ENCODE measurements at regions not wholly inside any gene's neighbourhood (a gene's known extent, or its start where the extent isn't known, plus 50 kb on each side); places are given as distances from the start of the nearest gene placed in this dataset.
"Not testable (repeated sequence)": the region's sequence is repeated elsewhere in the genome, so short reads cannot be mapped to it uniquely, and the experiment has no call there.

DNA sequence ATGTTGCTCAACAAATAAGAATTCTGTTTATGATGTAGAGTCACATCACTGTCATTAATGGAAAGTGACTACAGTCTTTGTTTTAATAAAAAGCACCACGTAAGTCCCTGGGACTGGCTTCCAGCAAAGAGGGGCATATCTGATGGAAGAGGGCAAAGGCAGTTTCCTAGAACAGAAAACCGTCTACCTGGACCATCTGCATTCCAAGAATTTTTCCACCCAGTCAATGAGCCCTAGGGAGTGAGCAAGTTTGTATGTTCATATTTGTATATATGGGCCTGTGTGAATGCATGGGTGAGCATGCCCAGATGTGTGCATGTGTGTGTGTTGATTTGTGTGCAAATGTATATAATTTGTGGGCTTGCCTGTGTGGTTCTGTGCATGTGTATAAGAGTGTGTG, 156.8 kb upstream of the SEMA6A start:
- H3K27me3 ChIP-seq (ENCODE audit: control insufficient read depth in 3 of 3, insufficient read depth in 3 of 3, low read length in 2 of 3), result no peaks in the 10 kb centered on the region
- peaks cover 0 to 51% (median 20%) of the 10 kb centered on the region in 5 donors for H3K4me1 ChIP-seq (ENCODE audit: control insufficient read depth in 5 of 5, insufficient read depth in 5 of 5, low read length in 5 of 5)
- TF ChIP-seq, protein P1, sequence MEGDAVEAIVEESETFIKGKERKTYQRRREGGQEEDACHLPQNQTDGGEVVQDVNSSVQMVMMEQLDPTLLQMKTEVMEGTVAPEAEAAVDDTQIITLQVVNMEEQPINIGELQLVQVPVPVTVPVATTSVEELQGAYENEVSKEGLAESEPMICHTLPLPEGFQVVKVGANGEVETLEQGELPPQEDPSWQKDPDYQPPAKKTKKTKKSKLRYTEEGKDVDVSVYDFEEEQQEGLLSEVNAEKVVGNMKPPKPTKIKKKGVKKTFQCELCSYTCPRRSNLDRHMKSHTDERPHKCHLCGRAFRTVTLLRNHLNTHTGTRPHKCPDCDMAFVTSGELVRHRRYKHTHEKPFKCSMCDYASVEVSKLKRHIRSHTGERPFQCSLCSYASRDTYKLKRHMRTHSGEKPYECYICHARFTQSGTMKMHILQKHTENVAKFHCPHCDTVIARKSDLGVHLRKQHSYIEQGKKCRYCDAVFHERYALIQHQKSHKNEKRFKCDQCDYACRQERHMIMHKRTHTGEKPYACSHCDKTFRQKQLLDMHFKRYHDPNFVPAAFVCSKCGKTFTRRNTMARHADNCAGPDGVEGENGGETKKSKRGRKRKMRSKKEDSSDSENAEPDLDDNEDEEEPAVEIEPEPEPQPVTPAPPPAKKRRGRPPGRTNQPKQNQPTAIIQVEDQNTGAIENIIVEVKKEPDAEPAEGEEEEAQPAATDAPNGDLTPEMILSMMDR (IDR thresholded peaks at IDR 0.05; ENCODE audit: control extremely low read depth, extremely low read depth), result no peak
- H3K9me3 ChIP-seq (ENCODE audit: control insufficient read depth in 4 of 4, insufficient read depth in 3 of 4, low read length in 3 of 4), result no peaks in the 10 kb centered on the region
- no peaks in the 10 kb centered on the region for H3K36me3 ChIP-seq (ENCODE audit: control insufficient read depth in 4 of 4, insufficient read depth in 4 of 4, low read length in 4 of 4)
- DNase-seq (no peak), ATAC-seq (ENCODE audit: insufficient read depth, low FRiP score) (no peak)
- 81 to 93% methylated on average over 2 of the region's 2 CpGs for WGBS, 2 donors
- H3K4me3 ChIP-seq, result no peak overlapping the region
- no peak overlapping the region for H3K27ac ChIP-seq (ENCODE audit: low read depth in 1 of 2, low read length in 1 of 2)
- no peak overlapping the region for H3K9ac ChIP-seq (ENCODE audit: insufficient read depth in 1 of 2, low read length in 2 of 2)

DNA sequence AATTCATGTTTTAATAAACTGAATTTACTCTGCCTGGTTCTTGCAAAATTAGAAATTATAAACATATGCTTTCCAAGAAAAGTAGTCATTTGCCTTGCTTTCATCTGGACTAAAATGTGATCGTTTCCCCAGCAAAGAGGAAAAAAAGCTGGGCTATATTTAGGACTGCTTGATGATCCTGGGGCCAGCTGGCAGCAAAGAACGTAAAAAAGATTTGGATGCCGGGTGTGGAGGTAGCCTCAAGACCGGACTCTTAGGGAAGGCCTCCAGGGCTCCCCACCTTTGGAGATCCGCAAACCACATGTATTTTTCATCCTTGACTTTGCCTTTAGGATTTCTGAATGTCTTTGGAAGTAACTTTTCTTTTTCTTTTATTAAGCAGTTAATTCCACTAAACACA, 156.1 kb upstream of the SEMA6A start:
- Histone ChIP-seq H3K4me1 (ENCODE audit: control insufficient read depth in 5 of 5, insufficient read depth in 5 of 5, low read length in 5 of 5) (peaks cover 0 to 51% (median 20%) of the 10 kb centered on the region in 5 donors), H3K9ac (ENCODE audit: insufficient read depth in 1 of 2, low read length in 2 of 2) (no peak overlapping the region), H3K27ac (ENCODE audit: low read depth in 1 of 2, low read length in 1 of 2) (no peak overlapping the region), H3K4me3 (no peak overlapping the region), H3K36me3 (ENCODE audit: control insufficient read depth in 4 of 4, insufficient read depth in 4 of 4, low read length in 4 of 4) (no peaks in the 10 kb centered on the region), H3K27me3 (ENCODE audit: control insufficient read depth in 3 of 3, insufficient read depth in 3 of 3, low read length in 2 of 3) (no peaks in the 10 kb centered on the region), H3K9me3 (ENCODE audit: control insufficient read depth in 4 of 4, insufficient read depth in 3 of 4, low read length in 3 of 4) (no peaks in the 10 kb centered on the region)
- peak in 2 of 3 donors; percentile 39 to 52 for DNase-seq
- WGBS, 2 donors, result 76 to 80% methylated on average over 5 of the region's 5 CpGs
- TF ChIP-seq, protein P1 (IDR thresholded peaks at IDR 0.05; ENCODE audit: control extremely low read depth, extremely low read depth), result no peak
- ATAC-seq (ENCODE audit: insufficient read depth, low FRiP score), result no peak

DNA sequence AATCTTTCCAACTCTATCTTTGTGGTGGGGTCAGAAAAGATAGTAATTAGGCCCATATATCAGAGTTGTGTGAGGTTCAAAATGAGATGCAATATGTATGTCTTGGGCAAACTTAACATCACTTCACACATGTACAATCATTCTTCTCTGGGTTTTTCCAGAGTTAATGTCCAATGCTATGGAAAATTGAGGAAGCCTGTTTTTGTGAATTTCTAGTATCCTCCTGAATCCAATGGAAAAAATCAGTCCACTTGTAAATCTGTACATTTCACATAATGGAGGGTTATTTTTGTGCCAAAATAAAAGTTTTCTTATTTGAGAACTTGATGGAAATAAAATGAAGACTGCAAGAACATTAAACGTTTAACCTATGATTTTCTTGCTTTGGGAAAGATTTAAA, 155.6 kb upstream of the SEMA6A start:
- TF ChIP-seq, protein P1 (IDR thresholded peaks at IDR 0.05; ENCODE audit: control extremely low read depth, extremely low read depth), result no peak
- 81 to 84% methylated on average over 1 of the region's 1 CpG for WGBS, 2 donors
- Histone ChIP-seq H3K27ac (ENCODE audit: low read depth in 1 of 2, low read length in 1 of 2) (no peak overlapping the region), H3K4me1 (ENCODE audit: control insufficient read depth in 5 of 5, insufficient read depth in 5 of 5, low read length in 5 of 5) (peaks cover 0 to 49% (median 20%) of the 10 kb centered on the region in 5 donors), H3K4me3 (no peak overlapping the region), H3K27me3 (ENCODE audit: control insufficient read depth in 3 of 3, insufficient read depth in 3 of 3, low read length in 2 of 3) (no peaks in the 10 kb centered on the region), H3K36me3 (ENCODE audit: control insufficient read depth in 4 of 4, insufficient read depth in 4 of 4, low read length in 4 of 4) (no peaks in the 10 kb centered on the region), H3K9me3 (ENCODE audit: control insufficient read depth in 4 of 4, insufficient read depth in 3 of 4, low read length in 3 of 4) (no peaks in the 10 kb centered on the region), H3K9ac (ENCODE audit: insufficient read depth in 1 of 2, low read length in 2 of 2) (no peak overlapping the region)
- DNase-seq (no peak), ATAC-seq (ENCODE audit: insufficient read depth, low FRiP score) (no peak)

DNA sequence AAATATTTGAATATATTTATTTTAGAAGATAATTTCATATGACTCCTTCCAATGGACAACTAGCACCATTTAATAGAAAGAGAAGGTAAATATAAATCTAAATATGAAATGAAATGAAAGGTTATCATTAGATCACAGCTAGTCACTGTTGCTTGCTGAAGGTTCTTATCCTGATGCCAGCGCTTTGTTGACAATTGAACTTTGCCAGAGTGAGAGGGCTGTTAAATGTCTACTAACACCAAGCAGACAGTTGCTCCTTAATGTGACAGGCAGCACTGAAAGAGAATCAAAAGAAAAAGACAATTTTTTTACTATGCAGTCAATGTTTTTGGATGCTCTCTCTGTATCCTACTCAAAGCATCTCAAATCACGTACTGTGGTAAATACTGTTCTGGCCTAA, 152.6 kb upstream of the SEMA6A start:
- Histone ChIP-seq H3K27me3 (ENCODE audit: control insufficient read depth in 3 of 3, insufficient read depth in 3 of 3, low read length in 2 of 3) (no peaks in the 10 kb centered on the region), H3K9me3 (ENCODE audit: control insufficient read depth in 4 of 4, insufficient read depth in 3 of 4, low read length in 3 of 4) (no peaks in the 10 kb centered on the region), H3K9ac (ENCODE audit: insufficient read depth in 1 of 2, low read length in 2 of 2) (no peak overlapping the region), H3K27ac (ENCODE audit: low read depth in 1 of 2, low read length in 1 of 2) (no peak overlapping the region), H3K4me3 (no peak overlapping the region), H3K36me3 (ENCODE audit: control insufficient read depth in 4 of 4, insufficient read depth in 4 of 4, low read length in 4 of 4) (no peaks in the 10 kb centered on the region), H3K4me1 (ENCODE audit: control insufficient read depth in 5 of 5, insufficient read depth in 5 of 5, low read length in 5 of 5) (peaks cover 0 to 29% (median 7%) of the 10 kb centered on the region in 5 donors)
- TF ChIP-seq, protein P1 (IDR thresholded peaks at IDR 0.05; ENCODE audit: control extremely low read depth, extremely low read depth), result no peak
- ATAC-seq (ENCODE audit: insufficient read depth, low FRiP score) (no peak), DNase-seq (peak in 2 of 3 donors; percentile 40 to 50)
- WGBS, 2 donors, result 93 to 95% methylated on average over 2 of the region's 2 CpGs

DNA sequence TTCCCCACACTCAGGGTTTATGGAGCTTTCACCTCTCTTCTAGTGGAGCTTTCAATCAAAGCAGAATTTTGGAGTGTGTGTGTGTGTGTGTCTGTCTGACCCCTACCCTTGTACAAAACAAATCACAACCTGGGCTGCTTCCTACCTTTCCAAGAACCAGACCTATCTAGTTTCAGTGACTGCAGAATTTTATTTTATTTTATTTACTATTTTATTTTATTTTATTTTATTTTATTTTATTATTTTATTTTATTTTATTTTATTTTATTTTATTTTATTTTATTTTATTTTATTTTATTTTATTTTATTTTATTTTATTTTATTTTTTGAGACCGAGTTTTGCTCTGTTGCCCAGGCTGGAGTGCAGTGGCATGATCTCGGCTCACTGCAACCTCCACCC, 151.6 kb upstream of the SEMA6A start:
- not testable (repeated sequence) for H3K9ac ChIP-seq (ENCODE audit: insufficient read depth in 1 of 2, low read length in 2 of 2); H3K27me3 ChIP-seq (ENCODE audit: control insufficient read depth in 3 of 3, insufficient read depth in 3 of 3, low read length in 2 of 3); DNase-seq; H3K4me3 ChIP-seq; ATAC-seq (ENCODE audit: insufficient read depth, low FRiP score); H3K9me3 ChIP-seq (ENCODE audit: control insufficient read depth in 4 of 4, insufficient read depth in 3 of 4, low read length in 3 of 4); H3K36me3 ChIP-seq (ENCODE audit: control insufficient read depth in 4 of 4, insufficient read depth in 4 of 4, low read length in 4 of 4); H3K27ac ChIP-seq (ENCODE audit: low read depth in 1 of 2, low read length in 1 of 2)
- WGBS, 2 donors, result 95 to 98% methylated on average over 2 of the region's 2 CpGs
- H3K4me1 ChIP-seq (ENCODE audit: control insufficient read depth in 5 of 5, insufficient read depth in 5 of 5, low read length in 5 of 5), result peaks cover 0 to 20% (median under 1%) of the 10 kb centered on the region in 5 donors
